ENCODE measurements at regions not wholly inside any gene's neighbourhood (a gene's known extent, or its start where the extent isn't known, plus 50 kb on each side); places are given as distances from the start of the nearest gene placed in this dataset.

- intact Hi-C loops (cut with micrococcal nuclease; ENCODE audit: unreplicated experiment) = no loop called here
- no peak for TF ChIP-seq CTCF (IDR thresholded peaks at IDR 0.05; ENCODE audit: unreplicated experiment)
Observed at GRCh38 chr15:47265686-47266085, 451.6 kb upstream of the SEMA6D start.

GRCh38 chr15:47266566-47266965, 450.7 kb upstream of the SEMA6D start:
- H3K9me3 Mint-ChIP-seq (ENCODE audit: low read depth, unreplicated experiment) = peaks cover 12% of the 10 kb centered on the region
- H3K4me1 Mint-ChIP-seq (ENCODE audit: low read depth, unreplicated experiment) = no peaks in the 10 kb centered on the region
- CTCF ChIA-PET = no interaction called here
- intact Hi-C loops (cut with micrococcal nuclease; ENCODE audit: unreplicated experiment) = no loop called here
- H3K36me3 Mint-ChIP-seq (ENCODE audit: insufficient read depth, unreplicated experiment) = no peaks in the 10 kb centered on the region
- no TSS peak for BruUV-seq (replicated peaks)
- H3K27ac Mint-ChIP-seq (ENCODE audit: unreplicated experiment) = no peak overlapping the region
- no peak for TF ChIP-seq CTCF (IDR thresholded peaks at IDR 0.05; ENCODE audit: unreplicated experiment)
- no peak overlapping the region for H3K4me3 Mint-ChIP-seq (ENCODE audit: low read depth, unreplicated experiment)
- no peaks in the 10 kb centered on the region for H3K27me3 Mint-ChIP-seq (ENCODE audit: unreplicated experiment)
- DNase-seq = no peak

More at GRCh38 chr15:47265686-47266085, 451.6 kb upstream of the SEMA6D start:
- no TSS peak for BruUV-seq (replicated peaks)
- H3K4me1 Mint-ChIP-seq (ENCODE audit: low read depth, unreplicated experiment) = no peaks in the 10 kb centered on the region
- H3K36me3 Mint-ChIP-seq (ENCODE audit: insufficient read depth, unreplicated experiment) = no peaks in the 10 kb centered on the region
- H3K4me3 Mint-ChIP-seq (ENCODE audit: low read depth, unreplicated experiment) = no peak overlapping the region
- no peak for DNase-seq
- H3K27me3 Mint-ChIP-seq (ENCODE audit: unreplicated experiment) = no peaks in the 10 kb centered on the region
- CTCF ChIA-PET = no interaction called here
- H3K9me3 Mint-ChIP-seq (ENCODE audit: low read depth, unreplicated experiment) = peaks cover 9% of the 10 kb centered on the region
- no peak overlapping the region for H3K27ac Mint-ChIP-seq (ENCODE audit: unreplicated experiment)

- Mint-ChIP-seq H3K4me1 (ENCODE audit: low read depth, unreplicated experiment) (no peaks in the 10 kb centered on the region), H3K9me3 (ENCODE audit: low read depth, unreplicated experiment) (peaks cover 4% of the 10 kb centered on the region), H3K27me3 (ENCODE audit: unreplicated experiment) (no peaks in the 10 kb centered on the region), H3K4me3 (ENCODE audit: low read depth, unreplicated experiment) (no peak overlapping the region), H3K27ac (ENCODE audit: unreplicated experiment) (no peak overlapping the region), H3K36me3 (ENCODE audit: insufficient read depth, unreplicated experiment) (no peaks in the 10 kb centered on the region)
- intact Hi-C loops (cut with micrococcal nuclease; ENCODE audit: unreplicated experiment) = no loop called here
- no peak for DNase-seq
- no TSS peak for BruUV-seq (replicated peaks)
- CTCF ChIA-PET = no interaction called here
- no peak for TF ChIP-seq CTCF (IDR thresholded peaks at IDR 0.05; ENCODE audit: unreplicated experiment)
Observed at GRCh38 chr15:47273864-47274263, 443.4 kb upstream of the SEMA6D start.

- intact Hi-C loops (cut with micrococcal nuclease; ENCODE audit: unreplicated experiment) = no loop called here
- CTCF ChIA-PET = no interaction called here
Observed at GRCh38 chr15:47283246-47283645, 434.1 kb upstream of the SEMA6D start.

More at GRCh38 chr15:47283246-47283645, 434.1 kb upstream of the SEMA6D start:
- Mint-ChIP-seq H3K27me3 (ENCODE audit: unreplicated experiment) (no peaks in the 10 kb centered on the region), H3K9me3 (ENCODE audit: low read depth, unreplicated experiment) (peaks cover 12% of the 10 kb centered on the region), H3K27ac (ENCODE audit: unreplicated experiment) (no peak overlapping the region), H3K36me3 (ENCODE audit: insufficient read depth, unreplicated experiment) (no peaks in the 10 kb centered on the region), H3K4me1 (ENCODE audit: low read depth, unreplicated experiment) (no peaks in the 10 kb centered on the region), H3K4me3 (ENCODE audit: low read depth, unreplicated experiment) (no peak overlapping the region)
- DNase-seq = no peak
- TF ChIP-seq CTCF (IDR thresholded peaks at IDR 0.05; ENCODE audit: unreplicated experiment) = no peak
- BruUV-seq (replicated peaks) = no TSS peak
